HEK293 (cell line): ENCODE measurements at regions not wholly inside any gene's neighbourhood (a gene's known extent, or its start where the extent isn't known, plus 50 kb on each side); places are given as distances from the start of the nearest gene placed in this dataset.

ENCODE experiments used
- OSR2 ChIP-seq: fragments of 450-650 bp; formaldehyde crosslinking; IDR thresholded peaks from 2 replicates; pipeline ENCODE4 v1.5.1; 2016; ENCODE audit warnings: missing biosample characterization, missing genetic modification characterization
- REST ChIP-seq: fragments of 450-650 bp; formaldehyde crosslinking; IDR thresholded peaks from 2 replicates; pipeline ENCODE4 v1.5.1; 2016; ENCODE audit warnings: missing biosample characterization, missing genetic modification characterization
- ZNF248 ChIP-seq: fragments of 450-650 bp; formaldehyde crosslinking; IDR thresholded peaks from 2 replicates; pipeline ENCODE4 v1.5.1; 2017; ENCODE audit warnings: missing biosample characterization, missing genetic modification characterization
- ZNF274 ChIP-seq, 2 experiments: fragments of 200-500 bp in 1 of 2; fragments of 450-650 bp in 1 of 2; sonication (Bioruptor generic) in 1 of 2; formaldehyde crosslinking in 1 of 2; IDR thresholded peaks; 2 replicates each; pipeline versions ENCODE4 v1.5.1 to v1.6.1; 2014 to 2016; ENCODE audit warnings: borderline replicate concordance in 1 of 2, inconsistent platforms in 1 of 2, low read length in 1 of 2, missing biosample characterization in 1 of 2, missing genetic modification characterization in 1 of 2
- ZNF670 ChIP-seq: fragments of 450-650 bp; formaldehyde crosslinking; IDR thresholded peaks from 2 replicates; pipeline ENCODE4 v1.5.1; 2016; ENCODE audit warnings: missing biosample characterization, missing genetic modification characterization, low read depth
- ZNF792 ChIP-seq: fragments of 450-650 bp; formaldehyde crosslinking; IDR thresholded peaks from 2 replicates; pipeline ENCODE4 v1.5.1; 2016; ENCODE audit warnings: missing biosample characterization, missing genetic modification characterization
- TF ChIP-seq, protein P1 (sequence below): fragments of 450-650 bp; formaldehyde crosslinking; IDR thresholded peaks from 2 replicates; pipeline ENCODE4 v1.5.1; 2016; ENCODE audit warnings: missing biosample characterization, missing genetic modification characterization
- TF ChIP-seq, protein P2 (sequence below): fragments of 450-650 bp; formaldehyde crosslinking; IDR thresholded peaks from 2 replicates; pipeline ENCODE4 v1.5.1; 2016; ENCODE audit warnings: missing biosample characterization, missing genetic modification characterization

GRCh38 chr9:80550181-80550580, 978.4 kb downstream of the TLE4 start:
- TF ChIP-seq ZNF248 (tag by site-specific recombination) (no peak), OSR2 (tag by site-specific recombination) (no peak), REST (tag by site-specific recombination) (no peak), ZNF792 (tag by site-specific recombination) (no peak), ZNF670 (tag by site-specific recombination) (no peak), ZNF274 (IDR thresholded peaks at IDR 0.05; ENCODE audit: low read length) (no peak), ZNF274 (tag by site-specific recombination; IDR thresholded peaks at IDR 0.05; ENCODE audit: borderline replicate concordance) (no peak)
- TF ChIP-seq, protein P1, sequence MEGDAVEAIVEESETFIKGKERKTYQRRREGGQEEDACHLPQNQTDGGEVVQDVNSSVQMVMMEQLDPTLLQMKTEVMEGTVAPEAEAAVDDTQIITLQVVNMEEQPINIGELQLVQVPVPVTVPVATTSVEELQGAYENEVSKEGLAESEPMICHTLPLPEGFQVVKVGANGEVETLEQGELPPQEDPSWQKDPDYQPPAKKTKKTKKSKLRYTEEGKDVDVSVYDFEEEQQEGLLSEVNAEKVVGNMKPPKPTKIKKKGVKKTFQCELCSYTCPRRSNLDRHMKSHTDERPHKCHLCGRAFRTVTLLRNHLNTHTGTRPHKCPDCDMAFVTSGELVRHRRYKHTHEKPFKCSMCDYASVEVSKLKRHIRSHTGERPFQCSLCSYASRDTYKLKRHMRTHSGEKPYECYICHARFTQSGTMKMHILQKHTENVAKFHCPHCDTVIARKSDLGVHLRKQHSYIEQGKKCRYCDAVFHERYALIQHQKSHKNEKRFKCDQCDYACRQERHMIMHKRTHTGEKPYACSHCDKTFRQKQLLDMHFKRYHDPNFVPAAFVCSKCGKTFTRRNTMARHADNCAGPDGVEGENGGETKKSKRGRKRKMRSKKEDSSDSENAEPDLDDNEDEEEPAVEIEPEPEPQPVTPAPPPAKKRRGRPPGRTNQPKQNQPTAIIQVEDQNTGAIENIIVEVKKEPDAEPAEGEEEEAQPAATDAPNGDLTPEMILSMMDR (tag by site-specific recombination) = no peak
- TF ChIP-seq, protein P2, sequence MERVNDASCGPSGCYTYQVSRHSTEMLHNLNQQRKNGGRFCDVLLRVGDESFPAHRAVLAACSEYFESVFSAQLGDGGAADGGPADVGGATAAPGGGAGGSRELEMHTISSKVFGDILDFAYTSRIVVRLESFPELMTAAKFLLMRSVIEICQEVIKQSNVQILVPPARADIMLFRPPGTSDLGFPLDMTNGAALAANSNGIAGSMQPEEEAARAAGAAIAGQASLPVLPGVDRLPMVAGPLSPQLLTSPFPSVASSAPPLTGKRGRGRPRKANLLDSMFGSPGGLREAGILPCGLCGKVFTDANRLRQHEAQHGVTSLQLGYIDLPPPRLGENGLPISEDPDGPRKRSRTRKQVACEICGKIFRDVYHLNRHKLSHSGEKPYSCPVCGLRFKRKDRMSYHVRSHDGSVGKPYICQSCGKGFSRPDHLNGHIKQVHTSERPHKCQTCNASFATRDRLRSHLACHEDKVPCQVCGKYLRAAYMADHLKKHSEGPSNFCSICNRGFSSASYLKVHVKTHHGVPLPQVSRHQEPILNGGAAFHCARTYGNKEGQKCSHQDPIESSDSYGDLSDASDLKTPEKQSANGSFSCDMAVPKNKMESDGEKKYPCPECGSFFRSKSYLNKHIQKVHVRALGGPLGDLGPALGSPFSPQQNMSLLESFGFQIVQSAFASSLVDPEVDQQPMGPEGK (tag by site-specific recombination) = no peak
